Natural killer cell (primary cell): ENCODE measurements at regions not wholly inside any gene's neighbourhood (a gene's known extent, or its start where the extent isn't known, plus 50 kb on each side); places are given as distances from the start of the nearest gene placed in this dataset.

Source experiments
- ATAC-seq, 3 donors: fragments of 150-1000 bp in 2 of 3; fragments of 200-7000 bp in 1 of 3; cut with Tn5 transposase; 1 replicate in 1 of 3; 2 replicates in 2 of 3; pipeline ENCODE4 v1.10.0; 2021; ENCODE audit warnings: mild to moderate bottlenecking in 2 of 3, moderate library complexity in 2 of 3
- DNase-seq, 2 donors: peaks; one replicate each; pipeline versions ENCODE4 v3.0.0 to v3.0.0-alpha.2; 2013 to 2021; ENCODE audit warnings: mixed read lengths in 1 of 2
- H3K27ac ChIP-seq: one replicate; pipeline ENCODE4 v1.5.1; 2013; ENCODE audit warnings: mild to moderate bottlenecking, low read length
- H3K27me3 ChIP-seq: one replicate; pipeline ENCODE4 v1.6.1; 2013; ENCODE audit warnings: low read length; ENCODE audit not compliant: control insufficient read depth, insufficient read depth
- H3K36me3 ChIP-seq: one replicate; pipeline ENCODE4 v1.6.1; 2013; ENCODE audit warnings: low read length; ENCODE audit not compliant: control insufficient read depth, insufficient read depth
- H3K4me1 ChIP-seq: one replicate; pipeline ENCODE4 v1.6.1; 2013; ENCODE audit warnings: low read length; ENCODE audit not compliant: control insufficient read depth, insufficient read depth
- H3K4me3 ChIP-seq: one replicate; pipeline ENCODE4 v1.5.1; 2013; ENCODE audit warnings: low read length
- H3K9me3 ChIP-seq: one replicate; pipeline ENCODE4 v1.6.1; 2013; ENCODE audit warnings: low read length; ENCODE audit not compliant: control insufficient read depth, insufficient read depth
- H3K27ac Mint-ChIP-seq, 2 donors: one replicate each; pipeline ENCODE4 v1.8.0; 2022; ENCODE audit warnings: mild to moderate bottlenecking in 2 of 2, mixed read lengths in 2 of 2, moderate library complexity in 1 of 2
- H3K27me3 Mint-ChIP-seq, 2 donors: one replicate each; pipeline ENCODE4 v1.8.0; 2022; ENCODE audit warnings: low read depth in 2 of 2, mixed read lengths in 2 of 2
- H3K36me3 Mint-ChIP-seq: one replicate; pipeline ENCODE4 v1.8.0; 2022; ENCODE audit warnings: mixed read lengths
- H3K4me1 Mint-ChIP-seq, 2 donors: one replicate each; pipeline ENCODE4 v1.8.0; 2022; ENCODE audit warnings: mixed read lengths in 2 of 2
- H3K4me3 Mint-ChIP-seq: one replicate; pipeline ENCODE4 v1.8.0; 2022; ENCODE audit warnings: mild to moderate bottlenecking, moderate library complexity, mixed read lengths
- H3K9me3 Mint-ChIP-seq, 2 donors: one replicate each; pipeline ENCODE4 v1.8.0; 2022; ENCODE audit warnings: mixed read lengths in 2 of 2
- CTCF ChIP-seq: fragments of 200-600 bp; IDR thresholded peaks from one replicate; pipeline ENCODE4 v1.8.0; 2022; ENCODE audit warnings: antibody characterized with exemption
- WGBS: methylation state at CpG from one replicate; pipeline ENCODE4 v1.1.7; 2013; ENCODE audit warnings: missing lambda C conversion rate; ENCODE audit not compliant: insufficient coverage; 5-methylcytosine and 5-hydroxymethylcytosine counted together
- intact Hi-C: fragments of 100-400 bp; cut with micrococcal nuclease; formaldehyde crosslinking; loops from one replicate; pipeline ENCODE4 v1.14.2; 2022

GRCh38 chr6:818196-818595 lies 125.3 kb upstream of the EXOC2 start:
- peaks cover 0 to 7% of the 10 kb centered on the region in 2 donors for H3K4me1 Mint-ChIP-seq
- ATAC-seq (no peak), DNase-seq (no peak)
- H3K27ac Mint-ChIP-seq: no peak overlapping the region
- Histone ChIP-seq H3K9me3 (no peaks in the 10 kb centered on the region), H3K27ac (no peak overlapping the region), H3K4me3 (no peak overlapping the region), H3K4me1 (peaks cover 7% of the 10 kb centered on the region), H3K27me3 (no peaks in the 10 kb centered on the region), H3K36me3 (no peaks in the 10 kb centered on the region)
- 95% methylated on average over 2 of the region's 2 CpGs for WGBS
- no peaks in the 10 kb centered on the region for H3K9me3 Mint-ChIP-seq
- H3K27me3 Mint-ChIP-seq: peaks cover 20 to 45% of the 10 kb centered on the region in 2 donors
- no peaks in the 10 kb centered on the region for H3K36me3 Mint-ChIP-seq
- no peak overlapping the region for H3K4me3 Mint-ChIP-seq
- intact Hi-C loops: no loop called here
- no peak for TF ChIP-seq CTCF

GRCh38 chr6:816510-817084 lies 123.7 kb upstream of the EXOC2 start:
- TF ChIP-seq CTCF: no peak
- Histone ChIP-seq H3K27me3 (no peaks in the 10 kb centered on the region), H3K27ac (no peak overlapping the region), H3K9me3 (no peaks in the 10 kb centered on the region), H3K4me3 (no peak overlapping the region), H3K4me1 (peaks cover 7% of the 10 kb centered on the region), H3K36me3 (no peaks in the 10 kb centered on the region)
- peaks cover 16 to 37% of the 10 kb centered on the region in 2 donors for H3K27me3 Mint-ChIP-seq
- peak overlapping the region in 1 of 2 donors; percentile 31 for H3K27ac Mint-ChIP-seq
- no peak overlapping the region for H3K4me3 Mint-ChIP-seq
- H3K9me3 Mint-ChIP-seq: no peaks in the 10 kb centered on the region
- peaks cover 0 to 7% of the 10 kb centered on the region in 2 donors for H3K4me1 Mint-ChIP-seq
- ATAC-seq (peak in 2 of 3 donors; percentile 39 to 68), DNase-seq (peak in 1 of 2 donors; percentile 9)
- no peaks in the 10 kb centered on the region for H3K36me3 Mint-ChIP-seq
- intact Hi-C loops: no loop called here
- WGBS: 46% methylated on average over 7 of the region's 11 CpGs

GRCh38 chr6:815348-815738 lies 122.4 kb upstream of the EXOC2 start:
- Histone ChIP-seq H3K27ac (no peak overlapping the region), H3K36me3 (no peaks in the 10 kb centered on the region), H3K27me3 (no peaks in the 10 kb centered on the region), H3K4me1 (peaks cover 7% of the 10 kb centered on the region), H3K9me3 (no peaks in the 10 kb centered on the region), H3K4me3 (no peak overlapping the region)
- Mint-ChIP-seq H3K27ac (no peak overlapping the region), H3K9me3 (no peaks in the 10 kb centered on the region), H3K36me3 (no peaks in the 10 kb centered on the region), H3K4me1 (peaks cover 0 to 7% of the 10 kb centered on the region in 2 donors), H3K27me3 (peaks cover 12 to 27% of the 10 kb centered on the region in 2 donors), H3K4me3 (no peak overlapping the region)
- intact Hi-C loops: no loop called here
- WGBS: 93% methylated on average over 1 of the region's 3 CpGs
- DNase-seq: no peak
- no peak for ATAC-seq
- TF ChIP-seq CTCF: no peak
